ENCODE measurements at regions not wholly inside any gene's neighbourhood (a gene's known extent, or its start where the extent isn't known, plus 50 kb on each side); places are given as distances from the start of the nearest gene placed in this dataset.

- TF ChIP-seq CTCF (IDR thresholded peaks at IDR 0.05) (no peak), USF2 (CRISPR knock-in tag; IDR thresholded peaks at IDR 0.05) (no peak)
These were observed 142.5 kb upstream of the PRKCQ start for GRCh38 chr10:6722616-6723004.
